Ishikawa (cell line): ENCODE measurements at regions not wholly inside any gene's neighbourhood (a gene's known extent, or its start where the extent isn't known, plus 50 kb on each side); places are given as distances from the start of the nearest gene placed in this dataset.

Experiments used
- CEBPB ChIP-seq: IDR thresholded peaks from 2 replicates; pipeline ENCODE4 v1.6.1; 2012
- CREB1 ChIP-seq: IDR thresholded peaks from 2 replicates; pipeline ENCODE4 v1.6.1; 2012; ENCODE audit warnings: low read depth
- EGR1 ChIP-seq: IDR thresholded peaks from 2 replicates; pipeline ENCODE4 v1.6.1; 2012
- EP300 ChIP-seq: IDR thresholded peaks from 2 replicates; pipeline ENCODE4 v1.6.1; 2012; ENCODE audit warnings: borderline replicate concordance
- FOXM1 ChIP-seq: IDR thresholded peaks from 2 replicates; pipeline ENCODE4 v1.6.1; 2012; ENCODE audit warnings: low read depth, borderline replicate concordance
- MAX ChIP-seq: IDR thresholded peaks from 2 replicates; pipeline ENCODE4 v1.6.1; 2012
- REST ChIP-seq: IDR thresholded peaks from 2 replicates; pipeline ENCODE4 v1.6.1; 2012; ENCODE audit warnings: low read depth, mild to moderate bottlenecking
- TAF1 ChIP-seq: IDR thresholded peaks from 2 replicates; pipeline ENCODE4 v1.6.1; 2012; ENCODE audit warnings: low read depth, mild to moderate bottlenecking
- TCF12 ChIP-seq: IDR thresholded peaks from 2 replicates; pipeline ENCODE4 v1.6.1; 2012; ENCODE audit warnings: low read depth
- TEAD4 ChIP-seq: IDR thresholded peaks from 2 replicates; pipeline ENCODE4 v1.6.1; 2012
- USF1 ChIP-seq: IDR thresholded peaks from 2 replicates; pipeline ENCODE4 v1.6.1; 2012
- YY1 ChIP-seq: IDR thresholded peaks from 2 replicates; pipeline ENCODE4 v1.6.1; 2012; ENCODE audit warnings: low read depth

- TF ChIP-seq EGR1, result no peak
- TF ChIP-seq CEBPB, result no peak
- no peak for TF ChIP-seq EP300
- no peak for TF ChIP-seq TCF12
- TF ChIP-seq YY1, result no peak
- no peak for TF ChIP-seq REST
- no peak for TF ChIP-seq MAX
- no peak for TF ChIP-seq USF1
- no peak for TF ChIP-seq TAF1
- TF ChIP-seq CREB1, result no peak
- TF ChIP-seq TEAD4, result no peak
- no peak for TF ChIP-seq FOXM1
Measured at GRCh38 chr16:51061328-51061727, 89.7 kb downstream of the SALL1 start.
